Keratinocyte (primary cell): ENCODE measurements at regions not wholly inside any gene's neighbourhood (a gene's known extent, or its start where the extent isn't known, plus 50 kb on each side); places are given as distances from the start of the nearest gene placed in this dataset.

Experiments used
- DNase-seq: peaks from one replicate; pipeline ENCODE4 v3.0.0-alpha.2; 2011; ENCODE audit warnings: low read depth, missing footprints, low spot score
- FAIRE-seq: peaks from 2 replicates; lab custom pipeline; 2011; peaks lifted over from hg19 to GRCh38; lab: Jason Lieb, UNC
- H2AFZ ChIP-seq: 2 replicates; pipeline ENCODE4 v1.6.0; 2012; ENCODE audit warnings: low read length, control low read depth, inconsistent platforms; ENCODE audit not compliant: control insufficient read depth
- H3K27ac ChIP-seq: 2 replicates; pipeline ENCODE4 v1.5.1; 2011; ENCODE audit warnings: low read length; ENCODE audit not compliant: control insufficient read depth, insufficient read depth
- H3K27me3 ChIP-seq: 3 replicates; pipeline ENCODE4 v1.6.0; 2011; ENCODE audit warnings: low read length; ENCODE audit not compliant: control insufficient read depth, insufficient read depth; ENCODE audit errors: extremely low read depth
- H3K36me3 ChIP-seq, 2 experiments: 2 replicates in 1 of 2; 3 replicates in 1 of 2; pipeline ENCODE4 v1.5.1; 2011; ENCODE audit warnings: low read length in 2 of 2, mild to moderate bottlenecking in 1 of 2; ENCODE audit not compliant: control insufficient read depth in 2 of 2, insufficient read depth in 2 of 2; ENCODE audit errors: extremely low read depth in 1 of 2
- H3K4me1 ChIP-seq: 3 replicates; pipeline ENCODE4 v1.5.1; 2011; ENCODE audit warnings: low read length; ENCODE audit not compliant: control insufficient read depth, insufficient read depth; ENCODE audit errors: extremely low read depth
- H3K4me2 ChIP-seq: 3 replicates; pipeline ENCODE4 v1.6.0; 2011; ENCODE audit warnings: low read depth, low read length; ENCODE audit not compliant: control insufficient read depth, insufficient read depth; ENCODE audit errors: extremely low read depth
- H3K4me3 ChIP-seq, 3 experiments: fragments of 200-600 bp in 1 of 3; sonication (generic) in 1 of 3; 2 replicates in 2 of 3; 3 replicates in 1 of 3; pipeline ENCODE4 v1.5.1; 2011 to 2016; ENCODE audit warnings: low read length in 3 of 3, mild to moderate bottlenecking in 3 of 3, control low read depth in 2 of 3, inconsistent platforms in 1 of 3, low read depth in 1 of 3, mixed read lengths in 1 of 3, mixed run types in 1 of 3, moderate library complexity in 1 of 3; ENCODE audit not compliant: control insufficient read depth in 2 of 3, insufficient read depth in 2 of 3; ENCODE audit errors: extremely low read depth in 1 of 3
- H3K79me2 ChIP-seq: 2 replicates; pipeline ENCODE4 v1.6.0; 2012; ENCODE audit warnings: low read length; ENCODE audit not compliant: control insufficient read depth, insufficient read depth
- H3K9ac ChIP-seq: 3 replicates; pipeline ENCODE4 v1.6.0; 2011; ENCODE audit warnings: low read length; ENCODE audit not compliant: control insufficient read depth, insufficient read depth; ENCODE audit errors: extremely low read depth
- H3K9me1 ChIP-seq: 3 replicates; pipeline ENCODE4 v1.6.0; 2011; ENCODE audit warnings: low read length; ENCODE audit not compliant: control insufficient read depth, insufficient read depth; ENCODE audit errors: extremely low read depth
- H3K9me3 ChIP-seq: 2 replicates; pipeline ENCODE4 v1.5.1; 2012; ENCODE audit warnings: low read depth, low read length; ENCODE audit not compliant: control insufficient read depth
- H4K20me1 ChIP-seq: 3 replicates; pipeline ENCODE4 v1.6.0; 2011; ENCODE audit warnings: low read length; ENCODE audit not compliant: control insufficient read depth, insufficient read depth; ENCODE audit errors: extremely low read depth
- EZH2 ChIP-seq: IDR thresholded peaks from one replicate; pipeline ENCODE4 v1.6.1; 2012; ENCODE audit warnings: inconsistent platforms, mild to moderate bottlenecking, low read length, moderate library complexity
- dilution Hi-C: fragments of 300-500 bp; cut with MboI; formaldehyde crosslinking; loops from one replicate; pipeline ENCODE4 v1.7.0; 2020; ENCODE audit warnings: low sequenced_read_pairs; ENCODE audit not compliant: extremely low pct_ligation_motif_present
- TF ChIP-seq, protein P1 (sequence below), 3 experiments: IDR thresholded peaks in 1 of 3; conservative IDR thresholded peaks in 1 of 3; optimal IDR thresholded peaks in 1 of 3; 2 replicates in 2 of 3; 3 replicates in 1 of 3; pipeline versions ENCODE3 to v1.5.1; 2011; ENCODE audit warnings: low read length in 3 of 3, mild to moderate bottlenecking in 3 of 3, moderate library complexity in 2 of 3, control low read depth in 1 of 3, inconsistent platforms in 1 of 3; ENCODE audit not compliant: insufficient read depth in 2 of 3; ENCODE audit errors: extremely low read depth in 1 of 3

DNA sequence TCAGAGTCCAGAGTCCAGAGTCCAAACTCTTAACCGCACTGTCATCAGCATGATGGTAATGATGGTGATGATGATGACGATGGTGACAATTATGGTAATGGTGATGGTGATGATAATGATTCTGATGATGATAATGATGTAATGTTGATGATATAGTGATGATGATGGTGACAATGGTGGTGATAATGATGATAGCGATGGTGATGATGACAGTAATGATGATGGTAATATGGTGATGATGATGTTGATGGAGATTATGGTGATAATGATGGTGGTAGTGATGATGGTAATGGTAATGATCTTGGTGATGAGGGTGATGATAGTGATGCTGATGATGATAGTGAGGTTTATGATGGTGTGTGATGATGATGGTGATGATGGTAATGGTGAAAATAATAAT is 367.8 kb upstream of the CDH4 start:
- no peaks in the 10 kb centered on the region for H3K9me1 ChIP-seq
- H3K79me2 ChIP-seq = no peaks in the 10 kb centered on the region
- TF ChIP-seq, protein P1, sequence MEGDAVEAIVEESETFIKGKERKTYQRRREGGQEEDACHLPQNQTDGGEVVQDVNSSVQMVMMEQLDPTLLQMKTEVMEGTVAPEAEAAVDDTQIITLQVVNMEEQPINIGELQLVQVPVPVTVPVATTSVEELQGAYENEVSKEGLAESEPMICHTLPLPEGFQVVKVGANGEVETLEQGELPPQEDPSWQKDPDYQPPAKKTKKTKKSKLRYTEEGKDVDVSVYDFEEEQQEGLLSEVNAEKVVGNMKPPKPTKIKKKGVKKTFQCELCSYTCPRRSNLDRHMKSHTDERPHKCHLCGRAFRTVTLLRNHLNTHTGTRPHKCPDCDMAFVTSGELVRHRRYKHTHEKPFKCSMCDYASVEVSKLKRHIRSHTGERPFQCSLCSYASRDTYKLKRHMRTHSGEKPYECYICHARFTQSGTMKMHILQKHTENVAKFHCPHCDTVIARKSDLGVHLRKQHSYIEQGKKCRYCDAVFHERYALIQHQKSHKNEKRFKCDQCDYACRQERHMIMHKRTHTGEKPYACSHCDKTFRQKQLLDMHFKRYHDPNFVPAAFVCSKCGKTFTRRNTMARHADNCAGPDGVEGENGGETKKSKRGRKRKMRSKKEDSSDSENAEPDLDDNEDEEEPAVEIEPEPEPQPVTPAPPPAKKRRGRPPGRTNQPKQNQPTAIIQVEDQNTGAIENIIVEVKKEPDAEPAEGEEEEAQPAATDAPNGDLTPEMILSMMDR (optimal IDR thresholded peaks at IDR 0.05 in 1 of 3, IDR thresholded peaks at IDR 0.05 in 1 of 3, conservative IDR thresholded peaks at IDR 0.05 in 1 of 3; ENCODE audit: extremely low read depth in 1 of 3, insufficient read depth in 2 of 3, low read length in 3 of 3) = no peak
- TF ChIP-seq EZH2 = no peak
- dilution Hi-C loops = no loop called here
- H3K27me3 ChIP-seq = peaks cover 6% of the 10 kb centered on the region
- H3K4me1 ChIP-seq = no peaks in the 10 kb centered on the region
- H3K4me3 ChIP-seq = no peak overlapping the region
- H3K36me3 ChIP-seq = no peaks in the 10 kb centered on the region
- H4K20me1 ChIP-seq = no peaks in the 10 kb centered on the region
- DNase-seq = no peak
- H3K9ac ChIP-seq = no peak overlapping the region
- H3K4me2 ChIP-seq = no peak overlapping the region
- FAIRE-seq = no peak
- H3K27ac ChIP-seq = no peak overlapping the region
- H3K9me3 ChIP-seq = no peaks in the 10 kb centered on the region
- no peak overlapping the region for H2AFZ ChIP-seq

DNA sequence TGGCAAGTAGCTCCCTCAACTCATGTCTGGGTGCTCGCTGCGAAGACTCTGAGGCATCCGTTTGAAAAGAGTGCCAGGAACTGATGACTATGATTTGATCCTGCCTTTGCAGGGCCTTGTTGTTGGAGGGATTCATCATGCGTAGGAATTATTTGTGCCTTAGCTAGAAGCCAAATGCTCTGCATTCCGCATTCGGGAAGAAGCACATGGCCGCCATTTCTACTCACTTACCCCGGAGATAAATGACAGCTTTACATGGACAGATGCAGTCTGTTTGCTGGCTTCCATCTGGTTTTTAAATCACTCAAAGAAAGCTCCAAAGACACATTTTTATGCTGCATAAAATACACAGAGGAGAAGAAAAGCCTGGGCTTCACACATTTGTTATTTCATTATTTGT is 363.3 kb upstream of the CDH4 start:
- no peaks in the 10 kb centered on the region for H3K9me3 ChIP-seq
- no peaks in the 10 kb centered on the region for H3K9me1 ChIP-seq
- H3K79me2 ChIP-seq = no peaks in the 10 kb centered on the region
- H3K4me3 ChIP-seq = no peak overlapping the region
- no peaks in the 10 kb centered on the region for H3K36me3 ChIP-seq
- no peak overlapping the region for H3K9ac ChIP-seq
- H3K27ac ChIP-seq = no peak overlapping the region
- no peaks in the 10 kb centered on the region for H3K4me1 ChIP-seq
- H3K4me2 ChIP-seq = no peak overlapping the region
- no peaks in the 10 kb centered on the region for H4K20me1 ChIP-seq
- peaks cover 15% of the 10 kb centered on the region for H3K27me3 ChIP-seq
- DNase-seq (no peak), FAIRE-seq (no peak)
- dilution Hi-C loops = no loop called here
- no peak overlapping the region for H2AFZ ChIP-seq
- TF ChIP-seq EZH2 = no peak
- TF ChIP-seq, protein P1 (optimal IDR thresholded peaks at IDR 0.05 in 1 of 3, IDR thresholded peaks at IDR 0.05 in 1 of 3, conservative IDR thresholded peaks at IDR 0.05 in 1 of 3; ENCODE audit: extremely low read depth in 1 of 3, insufficient read depth in 2 of 3, low read length in 3 of 3) = no peak
